ENCODE measurements at regions not wholly inside any gene's neighbourhood (a gene's known extent, or its start where the extent isn't known, plus 50 kb on each side); places are given as distances from the start of the nearest gene placed in this dataset.

DNA sequence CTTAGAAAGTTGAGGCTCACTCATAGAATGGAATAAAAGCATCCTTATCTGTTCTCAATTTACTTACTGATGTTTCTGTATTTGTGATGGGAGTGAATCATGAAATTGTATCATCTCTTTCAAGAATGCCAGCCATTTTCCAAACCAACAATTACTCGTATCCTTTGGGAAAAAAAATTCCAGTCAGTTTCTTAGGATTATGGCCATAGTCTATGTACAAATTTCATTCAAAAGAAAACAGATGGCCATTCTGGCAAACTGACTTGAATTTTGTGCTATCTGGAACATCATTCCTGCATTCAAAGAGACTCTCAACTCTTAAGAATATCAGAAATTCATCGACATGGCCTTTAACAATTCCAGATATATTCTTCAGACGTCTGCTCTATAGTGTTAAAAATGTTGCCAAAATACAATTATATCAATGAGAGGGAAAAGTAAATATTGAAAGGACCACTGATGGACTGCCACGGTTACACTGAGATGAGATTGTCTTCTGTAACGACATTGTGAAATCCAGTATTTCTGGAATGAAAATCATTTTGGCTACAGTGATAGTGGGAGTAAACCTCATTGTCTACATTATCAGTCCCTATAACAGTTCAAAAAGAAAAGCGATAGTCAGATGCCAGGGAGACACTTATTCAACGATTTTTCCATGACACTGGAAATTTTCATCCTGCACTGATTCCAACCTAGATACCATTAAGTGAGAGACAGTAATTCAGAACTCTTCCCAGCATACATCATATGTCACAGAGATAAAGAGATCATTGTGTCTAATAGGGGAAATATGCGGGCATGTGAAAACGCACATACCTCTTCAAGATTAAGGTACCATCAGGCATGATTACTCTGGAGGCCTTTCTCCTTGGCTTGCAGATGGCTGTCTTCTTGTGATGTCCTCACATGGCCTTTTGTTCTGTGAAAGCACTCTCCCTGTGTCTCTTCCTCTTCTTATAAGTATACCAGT is 953.8 kb upstream of the ALCAM start:
- no peak overlapping the region for H3K4me2 ChIP-seq
- H3K9me3 ChIP-seq (ENCODE audit: low read depth), result no peaks in the 10 kb centered on the region
- Mint-ChIP-seq H3K27ac (no peak overlapping the region), H3K4me1 (no peaks in the 10 kb centered on the region), H3K36me3 (no peaks in the 10 kb centered on the region), H3K9me3 (no peaks in the 10 kb centered on the region), H3K4me3 (no peak overlapping the region), H3K27me3 (ENCODE audit: insufficient read depth, low read depth) (no peaks in the 10 kb centered on the region)
- TF ChIP-seq EZH2phosphoT487 (IDR thresholded peaks at IDR 0.05), result no peak
- no peak for TF ChIP-seq CTCF (IDR thresholded peaks at IDR 0.05)
- no peak for TF ChIP-seq EZH2 (IDR thresholded peaks at IDR 0.05)
- H3K4me3 ChIP-seq, result no peak overlapping the region
- no peaks in the 10 kb centered on the region for H4K20me1 ChIP-seq (ENCODE audit: low read depth)
- H3K4me1 ChIP-seq, result peaks cover 13% of the 10 kb centered on the region
- H3K27me3 ChIP-seq, result no peaks in the 10 kb centered on the region
- no peaks in the 10 kb centered on the region for H3K79me2 ChIP-seq (ENCODE audit: low read depth)
- no peak overlapping the region for H3K27ac ChIP-seq
- no peaks in the 10 kb centered on the region for H3K36me3 ChIP-seq
- no peak for DNase-seq (ENCODE audit: low spot score)
- no peak overlapping the region for H2AFZ ChIP-seq (replicated peaks)
- H3K9ac ChIP-seq, result no peak overlapping the region
- H3F3A ChIP-seq (ENCODE audit: low read depth), result no peaks in the 10 kb centered on the region

GRCh38 chr3:104428337-104428925 is 938.3 kb upstream of the ALCAM start:
- TF ChIP-seq EZH2phosphoT487 (IDR thresholded peaks at IDR 0.05) (no peak), CTCF (IDR thresholded peaks at IDR 0.05) (no peak), EZH2 (IDR thresholded peaks at IDR 0.05) (no peak)
- Histone ChIP-seq H3F3A (ENCODE audit: low read depth) (no peaks in the 10 kb centered on the region), H3K9me3 (ENCODE audit: low read depth) (no peaks in the 10 kb centered on the region), H3K9ac (no peak overlapping the region), H3K4me2 (no peak overlapping the region), H3K4me1 (peaks cover 17% of the 10 kb centered on the region), H3K27ac (no peak overlapping the region), H4K20me1 (ENCODE audit: low read depth) (no peaks in the 10 kb centered on the region), H3K4me3 (no peak overlapping the region), H3K36me3 (no peaks in the 10 kb centered on the region), H3K79me2 (ENCODE audit: low read depth) (no peaks in the 10 kb centered on the region), H2AFZ (replicated peaks) (no peak overlapping the region), H3K27me3 (no peaks in the 10 kb centered on the region)
- H3K4me3 Mint-ChIP-seq, result no peak overlapping the region
- peaks cover 3% of the 10 kb centered on the region for H3K27me3 Mint-ChIP-seq (ENCODE audit: insufficient read depth, low read depth)
- no peaks in the 10 kb centered on the region for H3K36me3 Mint-ChIP-seq
- H3K4me1 Mint-ChIP-seq, result no peaks in the 10 kb centered on the region
- peaks cover 2% of the 10 kb centered on the region for H3K9me3 Mint-ChIP-seq
- no peak overlapping the region for H3K27ac Mint-ChIP-seq
- no peak for DNase-seq (ENCODE audit: low spot score)

DNA sequence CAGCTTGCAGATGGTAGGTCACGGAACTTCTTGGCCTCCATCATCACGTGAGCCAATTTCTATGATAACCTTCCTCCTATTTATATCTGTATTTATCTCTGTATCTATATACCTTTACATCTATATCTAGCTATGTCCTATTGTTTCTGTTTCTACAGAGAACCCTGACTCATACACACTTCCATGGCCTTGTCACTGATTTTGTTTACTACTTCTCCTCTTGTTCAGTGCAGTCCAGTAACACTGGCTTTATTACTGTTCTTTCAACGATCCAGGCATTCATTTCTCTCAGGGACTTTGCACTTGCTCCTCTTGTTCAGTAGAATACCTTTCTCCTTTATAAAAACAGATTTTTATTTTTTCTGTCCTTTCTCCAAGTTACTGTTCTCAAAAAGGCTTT is 937.0 kb upstream of the ALCAM start:
- Mint-ChIP-seq H3K9me3 (peaks cover 2% of the 10 kb centered on the region), H3K36me3 (no peaks in the 10 kb centered on the region), H3K4me1 (no peaks in the 10 kb centered on the region), H3K4me3 (no peak overlapping the region), H3K27ac (no peak overlapping the region), H3K27me3 (ENCODE audit: insufficient read depth, low read depth) (peaks cover 3% of the 10 kb centered on the region)
- no peaks in the 10 kb centered on the region for H3K79me2 ChIP-seq (ENCODE audit: low read depth)
- no peak overlapping the region for H3K4me2 ChIP-seq
- no peak overlapping the region for H3K27ac ChIP-seq
- no peaks in the 10 kb centered on the region for H4K20me1 ChIP-seq (ENCODE audit: low read depth)
- no peak overlapping the region for H3K4me3 ChIP-seq
- H3F3A ChIP-seq (ENCODE audit: low read depth), result no peaks in the 10 kb centered on the region
- H3K9me3 ChIP-seq (ENCODE audit: low read depth), result no peaks in the 10 kb centered on the region
- DNase-seq (ENCODE audit: low spot score), result no peak
- TF ChIP-seq CTCF (IDR thresholded peaks at IDR 0.05), result no peak
- TF ChIP-seq EZH2phosphoT487 (IDR thresholded peaks at IDR 0.05), result no peak
- TF ChIP-seq EZH2 (IDR thresholded peaks at IDR 0.05), result no peak
- no peak overlapping the region for H2AFZ ChIP-seq (replicated peaks)
- H3K9ac ChIP-seq, result no peak overlapping the region
- no peaks in the 10 kb centered on the region for H3K27me3 ChIP-seq
- no peaks in the 10 kb centered on the region for H3K36me3 ChIP-seq
- H3K4me1 ChIP-seq, result peaks cover 17% of the 10 kb centered on the region

Measured in neural progenitor cell (in vitro differentiated cells).